ENCODE measurements at regions not wholly inside any gene's neighbourhood (a gene's known extent, or its start where the extent isn't known, plus 50 kb on each side); places are given as distances from the start of the nearest gene placed in this dataset.

DNA sequence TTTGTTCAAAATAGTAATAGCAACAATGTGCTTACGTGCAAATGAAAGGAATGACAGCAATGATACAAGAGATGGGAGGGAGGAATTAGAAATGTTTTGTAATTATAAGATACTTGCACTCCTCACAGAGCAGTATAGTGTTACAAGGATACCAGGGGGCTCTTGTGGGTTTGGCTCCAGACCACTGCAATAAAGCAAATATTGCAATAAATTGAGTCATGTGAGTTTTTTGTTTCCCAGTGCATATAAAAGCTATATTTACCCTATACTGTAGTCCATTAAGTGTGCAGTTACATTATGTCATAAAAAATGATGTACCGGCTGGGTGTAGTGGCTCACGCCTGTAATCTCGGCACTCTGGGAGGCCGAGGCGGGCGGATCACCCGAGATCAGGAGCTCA is 864.3 kb downstream of the NSUN3 start:
- H3K9me3 Mint-ChIP-seq: peaks cover 1% of the 10 kb centered on the region
- no peak overlapping the region for H3K4me3 Mint-ChIP-seq
- H3K4me1 Mint-ChIP-seq: no peaks in the 10 kb centered on the region
- POLR2A ChIA-PET: no interaction called here
- DNase-seq (no peak), ATAC-seq (ENCODE audit: low read depth) (no peak)
- no peak overlapping the region for H3K27ac Mint-ChIP-seq
- H3K36me3 Mint-ChIP-seq: no peaks in the 10 kb centered on the region
- no peaks in the 10 kb centered on the region for H3K27me3 Mint-ChIP-seq

DNA sequence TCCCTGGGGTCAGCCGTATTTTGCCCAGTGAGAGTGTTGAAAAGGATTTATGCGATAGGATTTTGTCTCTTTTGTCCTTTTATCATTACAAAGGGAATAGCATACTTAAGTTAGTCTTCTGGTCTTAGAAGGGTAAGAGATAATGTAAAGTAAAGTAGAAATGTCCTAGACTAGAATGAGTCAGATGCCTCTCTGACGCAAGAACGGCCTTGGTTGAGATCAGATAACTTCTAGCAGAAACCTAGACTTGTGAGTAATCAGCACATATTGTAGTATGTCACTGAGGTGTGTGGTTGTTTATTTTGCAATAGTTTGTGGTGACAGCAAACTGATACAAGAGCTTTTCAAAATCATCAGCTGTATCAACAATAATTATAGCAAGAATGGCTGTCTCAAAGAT is 866.1 kb downstream of the NSUN3 start:
- POLR2A ChIA-PET: no interaction called here
- H3K4me1 Mint-ChIP-seq: no peaks in the 10 kb centered on the region
- DNase-seq (no peak), ATAC-seq (ENCODE audit: low read depth) (no peak)
- H3K4me3 Mint-ChIP-seq: no peak overlapping the region
- H3K36me3 Mint-ChIP-seq: no peaks in the 10 kb centered on the region
- H3K9me3 Mint-ChIP-seq: peaks cover 1% of the 10 kb centered on the region
- no peak overlapping the region for H3K27ac Mint-ChIP-seq
- no peaks in the 10 kb centered on the region for H3K27me3 Mint-ChIP-seq

DNA sequence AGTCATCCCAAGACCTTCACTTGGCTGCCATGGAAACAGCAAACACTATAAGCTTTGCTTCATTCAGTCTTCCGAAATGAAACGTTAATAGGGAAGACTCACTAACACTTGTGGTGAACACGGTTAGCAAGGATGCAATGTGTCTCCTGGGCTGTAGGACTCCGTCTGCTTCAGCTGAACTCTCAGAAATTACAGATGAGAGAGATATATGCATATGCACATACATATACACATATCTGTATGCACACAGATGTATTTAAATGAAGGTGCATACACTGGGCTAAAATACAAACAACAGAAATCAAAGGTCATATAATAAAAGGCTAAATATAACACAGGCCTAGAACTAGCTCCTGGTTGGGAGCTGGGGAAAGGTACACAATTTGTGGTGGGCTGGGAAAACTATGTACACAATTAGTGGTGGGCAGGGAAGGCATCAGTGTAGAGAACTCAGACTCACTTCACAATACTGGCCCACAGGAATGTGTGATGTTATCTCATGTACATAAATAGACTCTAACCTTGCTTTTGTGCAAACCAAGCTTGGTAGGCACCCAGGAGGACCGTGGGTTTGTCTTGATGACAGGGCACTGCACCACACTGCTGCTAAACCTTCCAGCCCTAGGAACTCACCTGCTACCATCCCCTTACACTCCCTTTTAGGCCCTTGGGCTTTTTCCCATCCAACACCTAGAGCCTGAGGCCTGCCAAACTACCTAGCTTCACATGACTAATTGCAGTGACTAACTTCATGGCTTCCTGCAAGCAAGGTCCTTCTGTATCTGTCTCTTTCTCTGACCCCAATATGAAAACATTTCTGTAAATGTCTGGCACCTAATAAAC is 873.1 kb downstream of the NSUN3 start:
- H3K4me3 Mint-ChIP-seq: no peak overlapping the region
- no peaks in the 10 kb centered on the region for H3K4me1 Mint-ChIP-seq
- no peak overlapping the region for H3K27ac Mint-ChIP-seq
- POLR2A ChIA-PET: no interaction called here
- no peaks in the 10 kb centered on the region for H3K27me3 Mint-ChIP-seq
- peaks cover 2% of the 10 kb centered on the region for H3K9me3 Mint-ChIP-seq
- no peaks in the 10 kb centered on the region for H3K36me3 Mint-ChIP-seq
- DNase-seq: no peak
- no peak for ATAC-seq (ENCODE audit: low read depth)

DNA sequence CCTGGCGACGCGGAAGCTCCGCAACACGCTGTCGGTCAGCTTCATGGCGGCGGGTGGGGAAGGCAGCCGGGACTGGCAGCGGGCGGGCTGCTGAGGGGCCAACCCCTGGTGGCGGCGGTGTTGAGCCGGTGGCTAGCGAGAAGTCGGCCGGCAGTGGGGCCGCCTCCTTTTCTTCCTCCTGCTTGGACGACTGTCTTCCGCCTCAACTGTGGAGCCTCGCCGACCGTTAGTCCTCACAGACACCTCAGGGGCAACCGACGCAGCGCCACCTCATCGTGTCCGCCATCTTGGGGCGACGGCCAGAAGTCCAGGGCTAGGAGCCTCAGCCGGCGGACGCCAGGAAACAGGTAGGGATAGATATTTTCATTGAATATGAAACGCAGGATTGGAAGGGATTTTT is 875.1 kb downstream of the NSUN3 start:
- DNase-seq (no peak), ATAC-seq (ENCODE audit: low read depth) (no peak)
- no peaks in the 10 kb centered on the region for H3K4me1 Mint-ChIP-seq
- no peak overlapping the region for H3K27ac Mint-ChIP-seq
- H3K27me3 Mint-ChIP-seq: no peaks in the 10 kb centered on the region
- no peaks in the 10 kb centered on the region for H3K36me3 Mint-ChIP-seq
- POLR2A ChIA-PET: no interaction called here
- H3K9me3 Mint-ChIP-seq: peaks cover 4% of the 10 kb centered on the region
- no peak overlapping the region for H3K4me3 Mint-ChIP-seq

DNA sequence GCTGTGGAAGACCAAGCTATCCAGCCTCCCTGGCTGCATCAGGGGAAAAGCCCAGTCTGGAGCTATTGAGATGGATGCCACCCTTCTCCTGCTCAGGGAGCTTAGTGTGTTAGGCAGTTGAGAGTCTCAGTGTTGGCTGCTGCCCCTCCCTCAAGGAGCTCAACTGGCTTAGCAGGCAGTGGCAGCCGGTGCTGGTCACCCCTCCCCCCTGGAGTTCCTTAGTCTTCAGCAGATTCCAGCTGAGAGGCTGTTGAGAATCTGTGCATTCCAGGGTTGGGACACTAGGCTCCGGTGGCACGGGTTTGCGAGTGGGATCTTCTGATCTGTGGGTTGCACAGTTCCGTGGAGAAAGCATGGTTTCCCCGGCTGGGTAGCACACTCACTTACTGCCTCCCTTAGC is 883.8 kb downstream of the NSUN3 start:
- Mint-ChIP-seq H3K27me3 (no peaks in the 10 kb centered on the region), H3K27ac (no peak overlapping the region), H3K4me3 (no peak overlapping the region), H3K4me1 (no peaks in the 10 kb centered on the region), H3K9me3 (peaks cover 8% of the 10 kb centered on the region), H3K36me3 (no peaks in the 10 kb centered on the region)
- ATAC-seq (ENCODE audit: low read depth): no peak
- POLR2A ChIA-PET: no interaction called here
- DNase-seq: no peak

DNA sequence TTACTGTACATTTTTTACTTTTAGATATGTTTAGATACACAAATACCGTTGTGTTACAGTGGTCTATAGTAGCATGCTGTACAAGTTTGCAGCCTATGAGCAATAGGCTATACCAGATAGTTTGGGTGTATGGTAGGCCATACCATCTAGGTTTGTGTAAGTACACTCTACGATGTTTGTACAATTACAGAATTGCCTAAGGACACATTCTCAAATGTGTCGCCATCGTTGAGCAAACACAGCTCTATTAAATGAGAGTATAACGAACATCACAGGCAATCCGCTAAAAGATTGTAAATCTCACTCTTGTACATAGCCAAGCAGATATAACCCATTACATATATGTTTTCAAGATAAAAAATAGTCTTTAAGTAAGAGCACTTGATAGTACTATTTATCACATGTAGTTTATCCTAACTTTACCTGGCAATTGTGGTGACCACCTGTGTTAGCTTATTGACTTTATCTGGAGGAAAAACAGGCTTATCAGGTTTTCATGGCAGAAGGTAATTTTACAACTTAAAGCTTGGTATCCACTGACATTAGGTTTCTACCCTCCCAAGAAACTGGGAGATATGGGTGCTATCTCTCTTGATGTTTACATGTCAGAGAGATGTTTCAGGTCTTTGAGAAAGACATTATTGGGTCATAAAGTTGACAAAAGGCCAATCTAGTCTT is 898.7 kb downstream of the NSUN3 start:
- DNase-seq (no peak), ATAC-seq (ENCODE audit: low read depth) (no peak)
- POLR2A ChIA-PET: no interaction called here
- H3K36me3 Mint-ChIP-seq: no peaks in the 10 kb centered on the region
- no peaks in the 10 kb centered on the region for H3K4me1 Mint-ChIP-seq
- no peak overlapping the region for H3K4me3 Mint-ChIP-seq
- H3K27ac Mint-ChIP-seq: no peak overlapping the region
- no peaks in the 10 kb centered on the region for H3K27me3 Mint-ChIP-seq
- peaks cover 5% of the 10 kb centered on the region for H3K9me3 Mint-ChIP-seq

DNA sequence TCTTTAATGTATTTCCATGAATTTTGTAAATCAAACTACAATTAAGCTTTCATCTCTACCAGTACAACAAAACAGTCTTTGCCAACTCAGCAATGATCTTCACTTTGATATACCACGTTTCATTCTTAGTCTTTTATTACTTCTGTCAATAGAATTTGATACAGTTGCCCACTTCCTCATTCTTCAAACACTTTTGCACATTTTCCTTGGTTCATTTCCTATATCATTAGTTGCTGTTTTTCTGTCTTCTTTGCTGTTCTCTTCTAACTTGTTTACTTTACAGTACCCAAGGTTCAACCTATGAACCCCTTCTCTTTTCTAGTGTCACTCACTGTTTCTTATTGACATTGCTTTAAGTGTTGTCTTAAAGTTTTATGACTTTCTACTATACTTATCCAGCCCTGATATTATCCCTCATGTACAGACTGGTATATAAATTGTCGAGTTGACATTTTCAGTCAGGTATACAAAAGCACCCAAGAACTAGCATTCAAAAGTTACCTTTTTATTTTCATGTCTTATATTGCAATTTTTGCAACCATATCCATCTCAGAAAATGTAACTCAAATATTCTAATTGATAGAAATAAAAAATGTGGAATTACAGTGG is 903.1 kb downstream of the NSUN3 start:
- no peak for ATAC-seq (ENCODE audit: low read depth)
- H3K4me3 Mint-ChIP-seq: no peak overlapping the region
- H3K36me3 Mint-ChIP-seq: no peaks in the 10 kb centered on the region
- POLR2A ChIA-PET: no interaction called here
- peaks cover 10% of the 10 kb centered on the region for H3K9me3 Mint-ChIP-seq
- no peak overlapping the region for H3K27ac Mint-ChIP-seq
- H3K4me1 Mint-ChIP-seq: no peaks in the 10 kb centered on the region
- DNase-seq: no peak
- H3K27me3 Mint-ChIP-seq: no peaks in the 10 kb centered on the region

DNA sequence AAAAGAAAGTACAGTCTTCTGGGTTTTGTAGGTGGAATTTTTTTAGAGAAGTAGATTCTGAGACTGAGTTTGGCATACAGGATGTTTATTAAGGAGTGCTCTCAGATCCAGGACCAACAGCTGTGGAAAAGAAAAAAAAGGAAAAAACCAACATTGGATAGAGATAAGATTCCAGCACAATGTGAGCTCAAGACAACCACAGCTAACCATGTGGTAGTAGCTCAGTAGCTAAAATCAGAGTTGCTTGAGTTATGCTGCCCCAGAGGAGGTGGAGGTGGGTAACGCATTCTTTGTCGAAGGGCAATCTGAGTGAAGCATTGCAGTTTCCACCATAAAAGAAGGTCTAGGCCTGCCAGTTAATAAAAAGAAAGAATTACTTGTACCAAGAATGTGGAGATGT is 904.3 kb downstream of the NSUN3 start:
- DNase-seq (no peak), ATAC-seq (ENCODE audit: low read depth) (no peak)
- H3K4me1 Mint-ChIP-seq: no peaks in the 10 kb centered on the region
- H3K27me3 Mint-ChIP-seq: no peaks in the 10 kb centered on the region
- H3K36me3 Mint-ChIP-seq: no peaks in the 10 kb centered on the region
- no peak overlapping the region for H3K4me3 Mint-ChIP-seq
- POLR2A ChIA-PET: no interaction called here
- H3K9me3 Mint-ChIP-seq: peaks cover 10% of the 10 kb centered on the region
- H3K27ac Mint-ChIP-seq: no peak overlapping the region

DNA sequence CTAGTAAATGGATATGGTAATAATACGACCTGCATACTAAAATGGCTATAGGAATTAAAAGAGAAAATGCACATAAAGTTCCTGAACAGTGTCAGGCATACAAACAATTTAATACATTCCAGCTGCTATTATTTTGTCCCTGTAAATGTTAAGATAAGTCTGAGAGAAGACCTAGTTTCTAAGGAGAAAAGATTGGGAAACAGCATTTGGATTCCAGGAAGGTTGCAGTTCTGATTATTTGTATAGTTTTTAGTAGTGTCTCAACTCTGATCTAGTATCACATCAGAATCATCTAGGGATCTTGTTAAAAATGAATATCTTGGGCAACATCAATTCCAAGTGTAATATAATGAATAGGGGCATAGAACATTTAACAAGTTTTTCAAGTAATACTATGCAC is 905.7 kb downstream of the NSUN3 start:
- POLR2A ChIA-PET: no interaction called here
- Mint-ChIP-seq H3K4me3 (no peak overlapping the region), H3K36me3 (no peaks in the 10 kb centered on the region), H3K4me1 (no peaks in the 10 kb centered on the region), H3K27ac (no peak overlapping the region), H3K27me3 (no peaks in the 10 kb centered on the region), H3K9me3 (peaks cover 11% of the 10 kb centered on the region)
- DNase-seq: no peak
- ATAC-seq (ENCODE audit: low read depth): no peak

DNA sequence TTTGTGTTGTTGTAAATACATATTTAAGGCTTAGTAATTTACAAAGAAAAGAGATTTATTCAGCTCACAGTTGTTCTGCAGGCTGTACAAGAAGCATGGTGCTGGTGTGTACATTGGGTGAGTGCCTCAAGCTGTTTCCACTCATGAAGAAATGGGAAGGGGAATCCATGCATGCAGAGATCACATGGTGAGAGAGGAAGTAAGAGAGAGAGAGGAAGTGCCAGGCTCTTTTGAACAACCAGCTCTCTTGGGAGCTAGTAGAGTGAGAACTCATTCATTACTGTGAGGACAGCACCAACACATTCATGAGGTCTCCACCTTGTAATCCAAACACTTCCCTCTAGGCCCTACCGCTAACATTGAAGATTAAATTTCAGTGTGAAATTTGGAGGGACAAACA is 909.2 kb downstream of the NSUN3 start:
- Mint-ChIP-seq H3K27me3 (no peaks in the 10 kb centered on the region), H3K4me3 (no peak overlapping the region), H3K4me1 (no peaks in the 10 kb centered on the region), H3K36me3 (no peaks in the 10 kb centered on the region), H3K27ac (no peak overlapping the region), H3K9me3 (peaks cover 9% of the 10 kb centered on the region)
- ATAC-seq (ENCODE audit: low read depth): no peak
- no peak for DNase-seq
- POLR2A ChIA-PET: no interaction called here

DNA sequence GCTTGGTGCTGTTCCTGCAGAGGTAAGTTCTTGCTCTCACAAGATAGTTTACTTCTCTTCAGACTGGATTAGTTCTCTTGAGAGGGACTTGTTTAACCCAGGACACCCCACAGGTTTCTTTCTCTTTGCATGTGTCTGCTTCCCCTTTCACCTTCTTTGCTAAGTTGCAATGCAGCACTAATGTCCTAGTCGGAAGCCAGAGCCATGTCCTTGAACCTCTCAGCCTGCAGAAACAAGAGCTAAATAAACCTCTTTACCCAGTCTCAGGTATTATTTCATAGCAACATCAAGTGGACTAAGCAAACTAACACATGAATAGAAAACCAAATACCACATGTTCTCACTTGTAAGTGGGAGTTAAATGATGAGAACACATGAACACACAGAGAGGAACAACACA is 915.2 kb downstream of the NSUN3 start:
- no peaks in the 10 kb centered on the region for H3K4me1 Mint-ChIP-seq
- DNase-seq (no peak), ATAC-seq (ENCODE audit: low read depth) (no peak)
- peaks cover 3% of the 10 kb centered on the region for H3K9me3 Mint-ChIP-seq
- H3K4me3 Mint-ChIP-seq: no peak overlapping the region
- POLR2A ChIA-PET: no interaction called here
- H3K27ac Mint-ChIP-seq: no peak overlapping the region
- no peaks in the 10 kb centered on the region for H3K27me3 Mint-ChIP-seq
- no peaks in the 10 kb centered on the region for H3K36me3 Mint-ChIP-seq

DNA sequence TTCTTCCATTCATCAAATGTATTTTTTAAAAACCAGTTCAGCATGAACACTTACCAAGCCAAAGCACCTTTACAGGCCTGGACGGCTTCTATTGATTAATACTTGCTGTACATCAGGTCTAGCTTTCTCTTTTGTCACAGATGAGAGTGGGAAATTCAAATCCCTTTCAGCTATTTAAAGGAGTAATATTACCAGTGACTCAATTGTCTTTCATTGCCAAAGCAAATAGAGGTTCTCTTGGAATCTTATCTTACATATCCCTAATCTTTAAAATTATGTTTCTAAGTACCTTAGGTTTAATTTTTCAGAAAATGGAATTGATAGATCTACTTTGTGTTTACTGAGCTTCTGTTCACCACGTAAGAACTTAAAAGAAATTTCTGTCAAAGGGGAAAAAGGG is 922.9 kb downstream of the NSUN3 start:
- H3K4me3 Mint-ChIP-seq: no peak overlapping the region
- peaks cover 4% of the 10 kb centered on the region for H3K9me3 Mint-ChIP-seq
- H3K36me3 Mint-ChIP-seq: no peaks in the 10 kb centered on the region
- DNase-seq (no peak), ATAC-seq (ENCODE audit: low read depth) (no peak)
- POLR2A ChIA-PET: no interaction called here
- no peak overlapping the region for H3K27ac Mint-ChIP-seq
- no peaks in the 10 kb centered on the region for H3K4me1 Mint-ChIP-seq
- no peaks in the 10 kb centered on the region for H3K27me3 Mint-ChIP-seq

DNA sequence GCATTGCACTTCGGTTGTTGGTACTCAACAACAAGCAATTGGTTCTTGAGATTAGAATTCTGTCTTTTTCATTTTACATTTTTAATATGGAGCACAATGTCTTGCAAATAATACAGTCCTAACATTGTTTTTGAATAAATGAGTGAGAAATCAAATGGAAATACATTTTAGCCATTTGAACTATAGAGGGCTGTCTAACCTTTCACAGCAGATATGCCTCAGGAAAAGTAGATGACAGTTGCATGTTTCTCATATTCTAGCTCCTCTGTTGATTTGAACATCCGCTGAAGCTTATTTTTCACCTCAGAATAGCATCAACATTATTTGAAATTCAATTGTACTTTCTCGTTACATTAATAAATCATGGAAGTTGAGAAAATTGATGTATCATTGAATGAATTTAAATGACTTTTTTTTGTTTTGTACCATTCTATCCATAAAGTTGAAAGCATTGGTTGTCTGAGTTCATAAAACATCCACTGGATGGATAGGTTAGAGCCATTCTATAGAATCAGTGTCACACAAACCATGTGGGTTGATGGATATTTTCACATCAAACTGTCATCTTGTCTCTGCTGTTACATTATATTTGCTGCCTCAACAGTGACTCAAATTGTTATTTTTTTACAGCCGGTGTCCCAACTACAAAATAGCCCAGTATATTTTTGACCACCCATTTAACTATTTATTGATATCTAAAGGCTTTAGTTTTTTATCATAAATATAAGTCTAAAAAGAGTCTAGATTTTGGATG is 928.3 kb downstream of the NSUN3 start:
- Mint-ChIP-seq H3K27ac (no peak overlapping the region), H3K4me1 (no peaks in the 10 kb centered on the region), H3K9me3 (no peaks in the 10 kb centered on the region), H3K4me3 (no peak overlapping the region), H3K36me3 (no peaks in the 10 kb centered on the region), H3K27me3 (no peaks in the 10 kb centered on the region)
- POLR2A ChIA-PET: no interaction called here
- ATAC-seq (ENCODE audit: low read depth) (no peak), DNase-seq (no peak)

DNA sequence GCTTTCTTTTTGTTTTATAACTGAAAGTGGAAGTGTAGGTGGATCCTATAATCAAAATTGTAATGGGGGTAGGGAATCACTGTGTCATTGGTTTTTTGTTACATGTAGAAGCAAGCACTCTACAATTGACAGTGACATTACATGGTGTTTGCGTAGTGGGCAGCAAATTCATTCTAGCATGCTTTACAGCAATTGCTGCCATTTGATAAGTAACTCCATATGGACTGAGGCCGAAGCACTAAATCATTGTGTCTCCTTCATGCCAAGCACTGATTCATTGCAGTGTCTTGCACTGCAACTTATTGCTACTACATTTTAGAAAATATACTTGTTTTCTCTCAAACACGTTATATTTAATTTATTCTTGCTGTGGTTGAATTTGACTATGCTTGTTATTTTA is 933.9 kb downstream of the NSUN3 start:
- no peak for DNase-seq
- H3K36me3 Mint-ChIP-seq: no peaks in the 10 kb centered on the region
- no peaks in the 10 kb centered on the region for H3K9me3 Mint-ChIP-seq
- H3K27ac Mint-ChIP-seq: no peak overlapping the region
- H3K4me3 Mint-ChIP-seq: no peak overlapping the region
- no peaks in the 10 kb centered on the region for H3K27me3 Mint-ChIP-seq
- POLR2A ChIA-PET: no interaction called here
- H3K4me1 Mint-ChIP-seq: no peaks in the 10 kb centered on the region
- ATAC-seq (ENCODE audit: low read depth): no peak

Data from activated naive CD8-positive, alpha-beta T cell treated with anti-CD3 and anti-CD28 coated beads, Interleukin-2, amount 10 ng/mL, durations not matched to agents 7 days and 5 days (primary cell).